IMR-90 (cell line): ENCODE measurements at regions not wholly inside any gene's neighbourhood (a gene's known extent, or its start where the extent isn't known, plus 50 kb on each side); places are given as distances from the start of the nearest gene placed in this dataset.

ENCODE experiments used
- ATAC-seq: fragments of 200-7000 bp; cut with Tn5 transposase; 2 replicates; pipeline ENCODE4 v1.9.1; 2020; ENCODE audit warnings: low read depth, mild to moderate bottlenecking, moderate library complexity
- BruUV-seq: library from RNA; stranded (reverse); fragments of 400-500 nt; replicated peaks from 2 replicates; lab custom pipeline; 2021; lab: Mats Ljungman, UMichigan
- CTCF ChIA-PET: fragments of 300-600 bp; formaldehyde crosslinking; extraction: SDS; loops from one replicate; lab custom pipeline; 2021; ENCODE audit warnings: antibody characterized with exemption; lab: Yijun Ruan, JAX
- POLR2A ChIA-PET: fragments of 300-600 bp; sonication (Branson Sonifier 250); formaldehyde crosslinking; loops from one replicate; lab custom pipeline; 2022; ENCODE audit warnings: antibody characterized with exemption; ENCODE audit not compliant: unreplicated experiment; lab: Charles Lee
- DNase-seq: peaks from one replicate; pipeline ENCODE4 v3.0.0; 2013
- H2AFZ ChIP-seq: replicated peaks from 2 replicates; pipeline ENCODE3; 2013; ENCODE audit warnings: low read length, mild to moderate bottlenecking; ENCODE audit not compliant: poor library complexity
- H2AK5ac ChIP-seq: 2 replicates; pipeline ENCODE4 v1.6.1; 2013; ENCODE audit warnings: low read depth, low read length, inconsistent platforms
- H2AK9ac ChIP-seq: replicated peaks from 2 replicates; pipeline ENCODE3; 2013; ENCODE audit warnings: mild to moderate bottlenecking, low read depth, low read length, moderate library complexity; ENCODE audit not compliant: poor library complexity
- H2BK120ac ChIP-seq: 2 replicates; pipeline ENCODE4 v1.6.1; 2013; ENCODE audit warnings: low read depth, low read length, inconsistent platforms
- H2BK15ac ChIP-seq: 3 replicates; pipeline ENCODE4 v1.6.1; 2013; ENCODE audit warnings: low read depth, low read length, inconsistent platforms
- H2BK20ac ChIP-seq: 2 replicates; pipeline ENCODE4 v1.6.1; 2013; ENCODE audit warnings: low read depth, mild to moderate bottlenecking, inconsistent platforms, low read length, moderate library complexity
- H2BK5ac ChIP-seq: 2 replicates; pipeline ENCODE4 v1.6.1; 2013; ENCODE audit warnings: mild to moderate bottlenecking, low read depth, low read length, inconsistent platforms; ENCODE audit not compliant: poor library complexity, severe bottlenecking
- H3K14ac ChIP-seq: replicated peaks from 2 replicates; pipeline ENCODE4 v1.6.1; 2013; ENCODE audit warnings: low read depth, low read length, inconsistent platforms
- H3K18ac ChIP-seq: 2 replicates; pipeline ENCODE4 v1.6.1; 2013; ENCODE audit warnings: low read depth, low read length, control low read depth
- H3K23ac ChIP-seq: 2 replicates; pipeline ENCODE4 v1.6.1; 2013; ENCODE audit warnings: low read depth, low read length, inconsistent platforms
- H3K27ac ChIP-seq: 2 replicates; pipeline ENCODE4 v1.5.1; 2013; ENCODE audit warnings: mild to moderate bottlenecking, control low read depth, low read length; ENCODE audit not compliant: insufficient read depth
- H3K27me3 ChIP-seq: 2 replicates; pipeline ENCODE4 v1.6.1; 2013; ENCODE audit warnings: low read length; ENCODE audit not compliant: control insufficient read depth, insufficient read depth
- H3K36me3 ChIP-seq: 2 replicates; pipeline ENCODE4 v1.6.1; 2013; ENCODE audit warnings: low read length, mixed read lengths; ENCODE audit not compliant: control insufficient read depth, insufficient read depth
- H3K4ac ChIP-seq: 2 replicates; pipeline ENCODE4 v1.6.1; 2013; ENCODE audit warnings: low read depth, low read length, inconsistent platforms
- H3K4me1 ChIP-seq: 2 replicates; pipeline ENCODE4 v1.6.1; 2013; ENCODE audit warnings: low read length, mixed read lengths; ENCODE audit not compliant: control insufficient read depth, insufficient read depth
- H3K4me2 ChIP-seq: 2 replicates; pipeline ENCODE4 v1.6.1; 2013; ENCODE audit warnings: low read depth, mild to moderate bottlenecking, control low read depth, low read length, moderate library complexity
- H3K4me3 ChIP-seq: 2 replicates; pipeline ENCODE4 v1.5.1; 2013; ENCODE audit warnings: low read depth, mild to moderate bottlenecking, control low read depth, low read length, moderate library complexity; ENCODE audit not compliant: insufficient read depth
- H3K56ac ChIP-seq: 2 replicates; pipeline ENCODE4 v1.6.1; 2013; ENCODE audit warnings: low read length, inconsistent platforms; ENCODE audit not compliant: insufficient read depth; ENCODE audit errors: extremely low read depth
- H3K79me1 ChIP-seq, 2 experiments: 2 replicates each; pipeline ENCODE4 v1.6.1; 2013; ENCODE audit warnings: low read length in 2 of 2, inconsistent platforms in 1 of 2, low read depth in 1 of 2
- H3K9ac ChIP-seq: 2 replicates; pipeline ENCODE4 v1.6.1; 2013; ENCODE audit warnings: low read depth, low read length, control low read depth
- H3K9me1 ChIP-seq: 2 replicates; pipeline ENCODE4 v1.6.1; 2013; ENCODE audit warnings: low read length, inconsistent platforms; ENCODE audit not compliant: insufficient read depth
- H3K9me3 ChIP-seq: 2 replicates; pipeline ENCODE4 v1.6.1; 2013; ENCODE audit warnings: low read length; ENCODE audit not compliant: control insufficient read depth, insufficient read depth
- H4K20me1 ChIP-seq: 2 replicates; pipeline ENCODE4 v1.6.1; 2013; ENCODE audit warnings: low read length, inconsistent platforms; ENCODE audit not compliant: insufficient read depth
- H4K5ac ChIP-seq: 2 replicates; pipeline ENCODE4 v1.6.1; 2013; ENCODE audit warnings: mild to moderate bottlenecking, low read depth, low read length, control low read depth
- H4K8ac ChIP-seq, 2 experiments: 2 replicates each; pipeline ENCODE4 v1.6.1; 2013; ENCODE audit warnings: low read depth in 2 of 2, low read length in 2 of 2, control low read depth in 1 of 2, inconsistent platforms in 1 of 2
- H4K91ac ChIP-seq: 2 replicates; pipeline ENCODE4 v1.6.1; 2013; ENCODE audit warnings: low read depth, low read length, inconsistent platforms; ENCODE audit not compliant: insufficient read depth
- CHD1 ChIP-seq: IDR thresholded peaks from 2 replicates; pipeline ENCODE4 v1.6.1; 2012; ENCODE audit warnings: low read depth, low read length, improper control_type of control experiment
- FOS ChIP-seq: fragments of 150-350 bp; IDR thresholded peaks from 2 replicates; pipeline ENCODE4 v1.6.1; 2016; ENCODE audit warnings: low read depth, low read length
- RAD21 ChIP-seq: IDR thresholded peaks from 2 replicates; pipeline ENCODE4 v1.6.1; 2012; ENCODE audit warnings: low read length, improper control_type of control experiment
- SMC3 ChIP-seq: fragments of 150-350 bp; IDR thresholded peaks from 2 replicates; pipeline ENCODE4 v1.6.1; 2016; ENCODE audit warnings: low read depth, mild to moderate bottlenecking, antibody characterized with exemption, low read length, moderate library complexity
- dilution Hi-C: fragments of 300-500 bp; cut with HindIII; formaldehyde crosslinking; loops from one replicate; pipeline ENCODE4 v1.14.3; 2018; ENCODE audit warnings: low sequenced_read_pairs; ENCODE audit not compliant: unreplicated experiment
- in situ Hi-C: fragments of 300-500 bp; cut with MboI; formaldehyde crosslinking; loops from 3 replicates; pipeline ENCODE4 v1.14.3; 2019; ENCODE audit warnings: low sequenced_read_pairs, inconsistent platforms, mixed read lengths
- intact Hi-C: fragments of 100-400 bp; cut with micrococcal nuclease; formaldehyde crosslinking; loops from 2 replicates; pipeline ENCODE4 v1.10.0; 2022
- TF ChIP-seq, protein P1 (sequence below): fragments of 150-350 bp; IDR thresholded peaks from 2 replicates; pipeline ENCODE4 v1.6.1; 2017; ENCODE audit warnings: mild to moderate bottlenecking, antibody characterized with exemption, low read length, low read depth

DNA sequence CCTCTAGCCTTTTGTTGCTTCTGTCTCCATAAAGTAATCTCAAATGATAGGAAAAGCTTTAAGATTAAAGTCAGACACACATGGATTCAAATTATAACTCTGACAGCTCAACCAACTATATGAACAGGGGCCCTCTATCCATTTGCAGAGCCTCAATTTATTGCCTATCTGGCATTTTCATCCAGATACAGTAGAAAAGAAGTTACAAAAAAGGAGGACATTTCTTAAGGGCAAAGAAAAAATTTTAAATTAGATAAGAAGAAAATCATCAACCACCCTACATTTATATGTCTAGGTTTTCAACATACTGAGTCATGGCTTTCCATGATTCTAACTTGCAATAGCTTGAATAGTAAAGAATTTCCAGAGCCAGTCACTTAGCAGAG is 567.2 kb downstream of the CAAP1 start:
- intact Hi-C loops (loop anchor here (2.0 to 10.0 kb wide), 3 partner anchors 61 to 287 kb away; no protein-coding TSS in a partner anchor), in situ Hi-C loops (loop anchor here (5.0 kb wide), 1 partner anchor 373 kb away; no protein-coding TSS in a partner anchor), dilution Hi-C loops (no loop called here)
- ATAC-seq (no peak), DNase-seq (peak; percentile 24)
- no peak overlapping the region for H3K14ac ChIP-seq
- TF ChIP-seq SMC3 (no peak), CHD1 (no peak), RAD21 (no peak), FOS (no peak)
- TF ChIP-seq, protein P1, sequence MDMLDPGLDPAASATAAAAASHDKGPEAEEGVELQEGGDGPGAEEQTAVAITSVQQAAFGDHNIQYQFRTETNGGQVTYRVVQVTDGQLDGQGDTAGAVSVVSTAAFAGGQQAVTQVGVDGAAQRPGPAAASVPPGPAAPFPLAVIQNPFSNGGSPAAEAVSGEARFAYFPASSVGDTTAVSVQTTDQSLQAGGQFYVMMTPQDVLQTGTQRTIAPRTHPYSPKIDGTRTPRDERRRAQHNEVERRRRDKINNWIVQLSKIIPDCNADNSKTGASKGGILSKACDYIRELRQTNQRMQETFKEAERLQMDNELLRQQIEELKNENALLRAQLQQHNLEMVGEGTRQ: no peak
- peak overlapping the region; percentile 70 to 78; a peak in 2 of 4 replicates for H4K8ac ChIP-seq
- H2BK120ac ChIP-seq: no peak overlapping the region
- H3K27ac ChIP-seq: no peak overlapping the region
- H3K56ac ChIP-seq: no peak overlapping the region
- no peak overlapping the region for H3K23ac ChIP-seq
- no peak overlapping the region for H3K4ac ChIP-seq
- H3K36me3 ChIP-seq: no peaks in the 10 kb centered on the region
- no peak overlapping the region for H2AFZ ChIP-seq
- ChIA-PET CTCF (interaction anchor here (0.5 to 2.0 kb wide), 3 partner anchors 360 to 835 kb away, joined by 4 to 16 read pairs (median 7); no protein-coding TSS in a partner anchor), POLR2A (no interaction called here)
- peaks cover 2% of the 10 kb centered on the region; the same call in 1 of the 2 replicates for H3K4me1 ChIP-seq
- no peak overlapping the region; the same call in 1 of the 2 replicates for H3K4me2 ChIP-seq
- no TSS peak for BruUV-seq
- no peak overlapping the region for H2BK20ac ChIP-seq
- H4K20me1 ChIP-seq: no peaks in the 10 kb centered on the region
- peak overlapping the region; percentile 42 for H2BK5ac ChIP-seq
- H3K27me3 ChIP-seq: no peaks in the 10 kb centered on the region
- H3K9me1 ChIP-seq: no peaks in the 10 kb centered on the region
- no peak overlapping the region for H4K91ac ChIP-seq
- no peak overlapping the region for H2AK5ac ChIP-seq
- 0 out of 3 replicates have a peak overlapping the region, but pooled peaks have one; percentile 49 for H2BK15ac ChIP-seq
- no peak overlapping the region for H2AK9ac ChIP-seq
- H3K9me3 ChIP-seq: no peaks in the 10 kb centered on the region
- H4K5ac ChIP-seq: no peak overlapping the region; the same call in 1 of the 2 replicates
- peak overlapping the region; percentile 98; the same call in 1 of the 2 replicates for H3K18ac ChIP-seq
- H3K79me1 ChIP-seq: no peaks in the 10 kb centered on the region
- H3K4me3 ChIP-seq: no peak overlapping the region
- no peak overlapping the region for H3K9ac ChIP-seq
